Left renal pelvis (tissue), 4 donors: ENCODE measurements at regions not wholly inside any gene's neighbourhood (a gene's known extent, or its start where the extent isn't known, plus 50 kb on each side); places are given as distances from the start of the nearest gene placed in this dataset.
"Not testable (repeated sequence)": the region's sequence is repeated elsewhere in the genome, so short reads cannot be mapped to it uniquely, and the experiment has no call there.

Experiments used
- DNase-seq, 4 donors: peaks; one replicate each; pipeline ENCODE4 v3.0.0-alpha.2; 2013; ENCODE audit warnings: low read depth in 4 of 4, low spot score in 3 of 4

DNA sequence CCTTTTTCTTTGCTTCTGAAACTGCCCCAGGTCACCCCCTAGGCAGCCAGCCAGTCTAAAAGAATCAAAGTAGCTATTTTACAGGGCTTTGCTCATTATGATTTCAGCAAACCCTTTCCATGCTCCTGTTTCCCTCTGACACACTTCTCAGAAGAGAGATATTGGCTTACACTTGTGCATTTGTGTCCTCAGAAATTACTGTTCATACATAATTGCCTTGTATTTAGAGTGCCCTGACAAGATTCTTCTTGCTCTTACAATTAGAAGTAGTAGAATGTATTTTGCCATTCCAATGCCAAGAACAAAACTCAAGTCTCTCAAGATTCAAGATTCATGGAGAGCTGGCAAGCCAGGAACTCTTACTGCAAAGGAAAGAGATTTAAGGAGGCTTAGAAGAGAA is 531.0 kb upstream of the ZFP42 start:
- no peak for DNase-seq

DNA sequence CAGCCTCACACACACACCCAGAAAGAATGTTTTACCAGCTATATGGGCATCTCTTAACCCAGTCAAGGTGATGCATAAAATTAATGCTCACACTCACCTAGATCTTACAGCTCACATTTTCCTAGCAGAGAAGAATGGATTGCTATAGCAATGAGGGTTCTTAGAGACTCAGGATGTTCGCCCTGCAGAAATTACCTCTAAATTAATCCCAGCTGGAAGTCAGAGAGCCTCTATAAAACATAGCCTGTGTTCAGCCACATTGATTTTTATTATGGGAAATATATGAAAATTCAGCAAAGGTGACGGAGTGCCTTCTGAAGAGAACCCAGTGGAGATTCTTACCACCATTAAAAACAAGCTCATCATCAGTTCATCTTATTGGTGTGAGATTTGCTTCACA is 528.3 kb upstream of the ZFP42 start:
- no peak for DNase-seq

DNA sequence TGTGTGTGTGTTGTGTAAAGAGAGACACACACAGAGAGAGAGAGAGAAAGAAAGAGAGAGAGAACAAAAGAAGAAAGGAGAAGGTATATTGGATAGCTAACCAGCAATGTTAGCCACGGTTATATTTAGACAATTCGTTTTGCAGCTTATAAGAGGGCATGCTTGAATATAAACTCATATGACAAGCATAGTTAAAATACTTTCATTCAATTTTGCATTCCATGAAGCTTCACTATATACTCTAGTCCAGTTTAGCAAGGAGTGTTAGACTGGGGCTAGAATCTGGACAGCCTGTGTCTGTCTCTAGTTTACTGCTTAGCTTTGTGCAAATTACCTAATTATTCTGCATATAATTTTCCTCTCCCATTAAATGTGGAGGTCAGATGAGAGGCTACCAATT is 525.9 kb upstream of the ZFP42 start:
- no peak for DNase-seq

DNA sequence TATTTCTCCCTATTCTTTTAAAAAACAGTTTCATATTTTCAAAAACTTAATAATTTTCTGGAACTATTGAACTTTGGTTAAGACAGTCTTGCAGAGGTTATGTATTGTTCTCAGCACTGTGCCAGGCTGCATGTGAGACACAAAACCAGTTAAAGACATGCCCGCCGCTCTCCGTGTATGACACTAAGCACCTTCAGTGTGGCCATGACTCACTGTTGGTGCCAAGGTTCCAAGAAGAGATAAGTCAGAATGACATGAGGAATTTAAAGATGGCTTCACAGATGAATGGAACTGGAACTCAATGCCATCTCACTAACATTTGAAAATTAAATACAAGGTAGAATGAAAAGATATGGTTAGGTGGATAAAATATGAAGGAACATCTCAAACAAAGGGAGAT is 525.5 kb upstream of the ZFP42 start:
- no peak for DNase-seq

DNA sequence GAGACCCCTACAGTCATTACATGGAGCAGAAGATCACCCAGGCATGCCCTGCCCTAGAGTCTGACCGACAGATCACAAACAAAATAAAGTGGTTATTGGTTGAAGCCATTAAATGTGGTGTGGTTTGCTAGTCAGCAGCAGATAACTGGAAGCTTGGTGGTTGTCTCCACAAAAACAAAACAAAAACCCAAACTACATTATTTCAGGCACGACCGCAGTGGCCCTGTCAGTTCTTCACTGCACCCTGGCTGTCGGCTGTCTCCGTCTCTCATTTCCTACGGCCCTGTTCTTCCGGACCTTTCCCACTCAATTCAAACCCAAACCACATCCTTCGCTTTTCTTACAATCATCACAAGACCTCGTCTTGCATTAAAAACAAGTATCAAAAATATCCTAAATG is 521.3 kb upstream of the ZFP42 start:
- DNase-seq, result no peak

GRCh38 chr4:187475901-187476300 is 519.7 kb upstream of the ZFP42 start:
- DNase-seq, result no peak

- DNase-seq, result no peak
Measured at GRCh38 chr4:187477224-187477623, 518.3 kb upstream of the ZFP42 start.

GRCh38 chr4:187478292-187479140 is 517.1 kb upstream of the ZFP42 start:
- no peak for DNase-seq

DNA sequence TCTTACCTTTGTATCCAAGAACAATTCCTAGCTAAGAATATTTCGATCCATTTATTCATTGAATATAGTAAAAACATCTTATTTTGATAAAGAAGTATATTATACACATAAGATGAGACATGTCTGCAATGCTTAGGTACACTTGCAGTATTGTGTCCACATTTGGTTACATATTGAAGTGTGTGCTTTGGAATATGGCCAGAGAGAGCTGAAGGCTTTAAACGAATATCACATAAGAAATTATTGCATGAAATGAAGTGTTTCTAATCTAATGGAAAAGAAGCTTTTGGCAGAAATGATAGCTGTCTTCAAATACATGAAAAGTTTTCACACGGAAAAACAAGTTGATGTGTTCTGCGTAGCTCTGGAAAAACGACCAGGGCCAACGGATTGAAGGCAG is 516.1 kb upstream of the ZFP42 start:
- no peak for DNase-seq

GRCh38 chr4:187480146-187481145 is 515.1 kb upstream of the ZFP42 start:
- no peak for DNase-seq

DNA sequence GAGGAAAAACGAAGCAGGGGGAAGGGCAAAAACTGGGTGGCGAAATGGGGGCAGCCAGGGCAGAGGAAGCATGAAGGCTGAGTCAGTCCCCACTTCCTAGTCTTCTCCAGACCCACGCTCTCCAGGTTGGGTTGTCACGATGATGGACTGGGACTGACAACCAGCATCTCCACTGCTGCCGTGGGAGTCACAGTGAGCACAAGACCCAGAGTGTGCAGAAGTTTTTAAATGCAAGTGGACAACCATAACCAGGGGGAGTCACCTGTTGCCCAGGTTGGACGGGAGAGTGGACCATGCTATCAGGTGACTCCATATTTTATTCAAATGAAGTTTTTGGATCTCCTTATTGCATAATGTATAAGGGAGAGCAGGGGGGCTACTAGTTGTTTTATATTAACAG is 511.4 kb upstream of the ZFP42 start:
- DNase-seq, result no peak

- DNase-seq, result no peak
Measured at GRCh38 chr4:187485676-187486075, 509.9 kb upstream of the ZFP42 start.

DNA sequence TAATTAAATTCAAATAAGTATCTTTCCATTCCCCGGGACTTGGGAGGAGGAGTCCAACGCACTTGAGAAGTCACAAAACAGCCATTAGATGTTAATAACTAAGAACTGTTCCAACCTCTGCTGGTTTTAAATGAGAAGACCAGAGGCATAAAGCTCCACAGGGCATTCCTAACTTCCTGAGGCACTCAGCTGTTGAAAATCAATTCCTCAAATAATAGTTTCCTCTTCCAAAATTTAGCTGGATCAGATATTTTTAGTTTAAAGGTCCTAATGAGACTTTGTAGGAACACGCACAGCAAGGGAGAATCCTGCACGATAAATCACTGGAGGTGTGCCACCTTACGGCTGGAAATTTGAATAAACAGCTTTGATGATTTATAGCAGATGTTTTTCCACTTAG is 504.3 kb upstream of the ZFP42 start:
- no peak for DNase-seq

DNA sequence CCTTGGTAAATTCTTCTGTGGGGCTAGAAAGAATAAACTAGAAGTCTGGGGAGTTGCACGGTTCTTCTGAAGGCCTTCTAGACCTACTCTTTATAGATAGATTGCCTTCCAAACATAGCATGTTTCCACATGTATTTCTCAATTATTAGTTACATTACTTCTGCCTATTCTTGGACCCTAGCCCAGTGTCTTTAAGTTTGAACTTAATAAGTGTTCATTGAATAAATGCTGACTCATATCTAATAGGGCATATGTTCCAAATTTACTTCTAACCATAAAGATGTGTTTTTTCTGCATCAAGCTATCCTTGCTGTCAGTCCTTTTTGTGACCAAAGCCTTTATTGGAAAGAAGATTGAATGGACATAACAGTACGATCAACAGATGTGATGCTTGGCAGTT is 503.6 kb upstream of the ZFP42 start:
- DNase-seq, result no peak

DNA sequence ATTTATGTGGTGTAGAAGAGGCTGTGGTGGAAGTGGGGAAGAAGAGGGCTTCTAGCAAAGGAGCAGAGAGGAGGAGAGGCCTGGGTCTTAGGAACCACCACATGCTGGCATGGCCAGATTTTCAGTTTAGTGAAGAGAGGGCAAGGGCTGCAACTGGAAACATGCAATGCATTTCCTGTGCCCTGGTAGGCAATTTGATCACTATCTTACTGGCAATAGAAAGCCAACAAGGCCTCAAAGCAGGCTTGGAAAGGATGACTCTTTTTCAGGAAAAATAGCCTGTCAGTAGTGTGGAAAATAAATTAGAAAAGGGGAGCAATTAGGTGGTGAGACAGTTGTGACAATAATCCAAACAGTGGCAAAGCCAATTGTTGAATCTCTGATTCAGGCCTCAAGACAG is 501.9 kb upstream of the ZFP42 start:
- no peak for DNase-seq

DNA sequence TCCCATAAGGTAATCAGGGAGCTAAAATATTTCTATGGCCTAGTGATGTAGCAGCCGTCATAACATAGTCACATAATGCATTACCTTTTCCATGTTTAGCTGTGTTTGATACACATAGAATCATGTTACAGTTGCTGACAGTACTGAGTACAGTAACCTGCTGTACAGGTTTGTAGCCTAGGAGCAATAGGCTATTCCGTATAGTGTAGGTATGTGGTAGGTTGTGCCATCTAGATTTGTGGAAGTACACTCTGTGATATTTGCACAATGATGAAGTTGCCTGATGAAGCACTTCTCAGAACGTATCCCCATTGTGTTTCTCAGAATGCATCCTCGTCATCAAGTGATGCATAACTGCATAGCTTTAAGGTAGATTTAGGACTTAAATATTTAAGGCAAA is 495.6 kb upstream of the ZFP42 start:
- no peak for DNase-seq

DNA sequence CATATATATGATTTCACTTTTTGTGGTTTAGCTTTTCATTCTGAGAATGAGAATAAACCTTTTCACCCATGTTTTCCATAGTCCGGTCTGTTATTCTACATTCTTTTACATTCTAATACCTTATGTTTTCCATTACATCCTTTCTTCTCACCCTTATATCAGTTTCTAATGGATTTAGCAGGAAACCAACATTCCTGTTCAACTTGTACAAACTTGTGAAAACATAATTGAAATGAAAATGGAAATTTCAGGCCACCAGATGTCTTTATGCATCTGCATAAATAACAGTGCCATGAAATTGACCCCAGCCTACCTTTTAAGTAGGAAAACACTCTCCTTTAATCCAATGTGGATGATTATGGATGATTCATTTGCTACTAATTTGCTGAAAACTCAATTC is 494.8 kb upstream of the ZFP42 start:
- no peak for DNase-seq

DNA sequence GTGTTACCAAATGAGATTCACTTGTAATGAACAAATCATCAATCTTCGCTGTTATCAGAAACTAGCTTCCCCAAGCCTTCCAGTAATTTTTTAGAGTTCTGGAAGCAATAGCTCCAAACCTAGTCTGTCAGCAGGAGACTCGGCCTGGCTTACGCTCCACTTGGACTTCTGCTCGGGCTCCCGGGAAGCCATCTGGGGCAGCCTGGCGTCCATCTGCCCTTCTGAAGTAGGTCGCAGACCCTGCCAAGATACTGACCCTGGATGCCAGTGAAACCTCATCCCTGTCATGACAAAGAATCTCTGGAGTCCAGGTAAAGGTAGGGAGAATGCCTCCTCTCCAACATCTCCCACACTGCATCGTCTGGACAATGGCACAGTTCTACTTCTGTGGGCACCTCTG is 493.8 kb upstream of the ZFP42 start:
- no peak for DNase-seq

DNA sequence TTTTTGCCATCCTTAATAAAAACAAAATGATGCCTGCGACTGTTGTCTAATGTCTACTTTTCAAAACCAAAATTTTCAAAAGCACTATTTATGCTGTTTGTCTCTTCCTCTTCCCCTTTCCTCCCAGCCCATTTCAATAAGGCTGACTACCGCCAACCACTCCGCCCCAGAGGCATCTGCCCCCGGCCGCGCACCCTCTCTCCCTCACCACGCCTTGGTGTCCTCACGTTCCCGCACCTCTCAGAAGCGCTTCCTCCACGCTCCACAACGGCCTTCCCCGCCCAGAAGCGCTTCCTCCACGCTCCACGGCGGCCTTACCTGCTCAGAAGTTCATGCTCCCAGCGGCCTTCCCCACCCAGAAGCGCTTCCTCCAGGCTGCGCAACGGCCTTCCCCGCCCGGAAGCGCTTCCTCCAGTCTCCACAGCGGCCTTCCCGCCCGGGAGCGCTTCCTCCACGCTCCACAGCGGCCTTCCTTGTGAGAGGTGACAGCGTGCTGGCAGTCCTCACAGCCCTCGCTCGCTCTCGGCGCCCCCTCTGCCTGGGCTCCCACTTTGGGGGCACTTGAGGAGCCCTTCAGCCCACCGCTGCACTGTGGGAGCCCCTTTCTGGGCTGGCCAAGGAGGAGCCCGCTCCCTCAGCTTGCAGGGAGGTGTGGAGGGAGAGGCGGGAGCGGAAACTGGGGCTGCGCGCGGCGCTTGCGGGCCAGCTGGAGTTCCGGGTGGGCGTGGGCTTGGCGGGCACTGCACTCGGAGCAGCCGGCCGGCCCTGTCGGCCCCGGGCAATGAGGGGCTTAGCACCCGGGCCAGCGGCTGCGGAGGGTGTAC is 490.4 kb upstream of the ZFP42 start:
- DNase-seq, result no peak

DNA sequence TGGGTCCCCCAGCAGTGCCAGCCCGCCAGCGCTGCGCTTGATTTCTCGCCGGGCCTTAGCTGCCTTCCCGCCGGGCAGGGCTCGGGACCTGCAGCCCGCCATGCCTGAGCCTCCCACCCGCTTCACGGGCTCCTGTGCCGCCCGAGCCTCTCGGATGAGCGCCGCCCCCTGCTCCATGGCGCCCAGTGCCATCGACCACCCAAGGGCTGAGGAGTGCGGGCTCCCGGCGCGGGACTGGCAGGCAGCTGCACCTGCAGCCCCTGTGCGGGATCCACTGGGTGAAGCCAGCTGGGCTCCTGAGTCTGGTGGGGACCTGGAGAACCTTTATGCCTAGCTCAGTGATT is 489.8 kb upstream of the ZFP42 start:
- DNase-seq, result not testable (repeated sequence)

- no peak for DNase-seq
Measured at GRCh38 chr4:187516224-187516623, 479.3 kb upstream of the ZFP42 start.
